Activated T-cell treated with anti-CD3 and anti-CD28 coated beads, Interleukin-2, amount 50 U/mL, for 48 hours (primary cell): ENCODE measurements at regions not wholly inside any gene's neighbourhood (a gene's known extent, or its start where the extent isn't known, plus 50 kb on each side); places are given as distances from the start of the nearest gene placed in this dataset.

ENCODE experiments used
- DNase-seq, 2 experiments: peaks; one replicate each; pipeline ENCODE4 v3.0.0-alpha.2; 2020

GRCh38 chr11:115739146-115739545 lies 234.9 kb upstream of the CADM1 start:
- DNase-seq: no peak

- no peak for DNase-seq
Measured at GRCh38 chr11:115737875-115738274, 233.7 kb upstream of the CADM1 start.

GRCh38 chr11:115736146-115736545 lies 231.9 kb upstream of the CADM1 start:
- no peak for DNase-seq

- no peak for DNase-seq
Measured at GRCh38 chr11:115724666-115725065, 220.5 kb upstream of the CADM1 start.

GRCh38 chr11:115722711-115723110 lies 218.5 kb upstream of the CADM1 start:
- DNase-seq: no peak

GRCh38 chr11:115721296-115721995 lies 217.2 kb upstream of the CADM1 start:
- DNase-seq: no peak

GRCh38 chr11:115720602-115721245 lies 216.5 kb upstream of the CADM1 start:
- DNase-seq: no peak

- DNase-seq: no peak
Measured at GRCh38 chr11:115718945-115719344, 214.7 kb upstream of the CADM1 start.

- DNase-seq: no peak
Measured at GRCh38 chr11:115718106-115718505, 213.9 kb upstream of the CADM1 start.

GRCh38 chr11:115716601-115717529 lies 212.7 kb upstream of the CADM1 start:
- DNase-seq: no peak

GRCh38 chr11:115716080-115716479 lies 211.9 kb upstream of the CADM1 start:
- no peak for DNase-seq

- DNase-seq: no peak
Measured at GRCh38 chr11:115715251-115715770, 211.1 kb upstream of the CADM1 start.

GRCh38 chr11:115712296-115712695 lies 208.1 kb upstream of the CADM1 start:
- DNase-seq: no peak

GRCh38 chr11:115710980-115711379 lies 206.8 kb upstream of the CADM1 start:
- DNase-seq: no peak

GRCh38 chr11:115710426-115710825 lies 206.2 kb upstream of the CADM1 start:
- DNase-seq: no peak

- DNase-seq: no peak
Measured at GRCh38 chr11:115709297-115709696, 205.1 kb upstream of the CADM1 start.

GRCh38 chr11:115707180-115707905 lies 203.1 kb upstream of the CADM1 start:
- DNase-seq: no peak

GRCh38 chr11:115706626-115707135 lies 202.5 kb upstream of the CADM1 start:
- no peak for DNase-seq

GRCh38 chr11:115705200-115705599 lies 201.0 kb upstream of the CADM1 start:
- no peak for DNase-seq

GRCh38 chr11:115700981-115701875 lies 197.0 kb upstream of the CADM1 start:
- DNase-seq: no peak

GRCh38 chr11:115700496-115700895 lies 196.3 kb upstream of the CADM1 start:
- no peak for DNase-seq
